ENCODE measurements at regions not wholly inside any gene's neighbourhood (a gene's known extent, or its start where the extent isn't known, plus 50 kb on each side); places are given as distances from the start of the nearest gene placed in this dataset.

- no peaks in the 10 kb centered on the region for H3K79me2 ChIP-seq (ENCODE audit: insufficient read depth, low read depth)
- H3K36me3 ChIP-seq (ENCODE audit: insufficient read depth) = no peaks in the 10 kb centered on the region
- H3K9ac ChIP-seq = no peak overlapping the region
- peak overlapping the region; percentile 15; the same call in 1 of the 2 replicates for H2AFZ ChIP-seq (ENCODE audit: low read depth)
- no peak overlapping the region for H3K27ac ChIP-seq
- 0 out of 2 replicates have a peak, but pooled peaks have one; percentile 25 for TF ChIP-seq CTCF (conservative IDR thresholded peaks at IDR 0.05; ENCODE audit: low read depth, low read length)
- peaks cover 11% of the 10 kb centered on the region for H3K4me1 ChIP-seq (ENCODE audit: low read depth, poor library complexity, severe bottlenecking)
- H3K4me2 ChIP-seq = peak overlapping the region; percentile 26
- no peaks in the 10 kb centered on the region for H4K20me1 ChIP-seq (ENCODE audit: insufficient read depth)
- H3K4me3 ChIP-seq (IDR thresholded peaks at IDR 0.05; ENCODE audit: insufficient read depth, low read depth, low read length) = no peak overlapping the region
- H3K27me3 ChIP-seq (ENCODE audit: insufficient read depth, low read depth) = no peaks in the 10 kb centered on the region
Measured at GRCh38 chr10:7085913-7086589, 324.8 kb downstream of the SFMBT2 start.

- no peak for TF ChIP-seq CTCF (conservative IDR thresholded peaks at IDR 0.05; ENCODE audit: low read depth, low read length)
- Histone ChIP-seq H3K4me1 (ENCODE audit: low read depth, poor library complexity, severe bottlenecking) (peaks cover 11% of the 10 kb centered on the region), H3K9ac (no peak overlapping the region), H3K4me3 (IDR thresholded peaks at IDR 0.05; ENCODE audit: insufficient read depth, low read depth, low read length) (no peak overlapping the region), H3K4me2 (peak overlapping the region; percentile 26), H4K20me1 (ENCODE audit: insufficient read depth) (no peaks in the 10 kb centered on the region), H3K79me2 (ENCODE audit: insufficient read depth, low read depth) (no peaks in the 10 kb centered on the region), H3K36me3 (ENCODE audit: insufficient read depth) (no peaks in the 10 kb centered on the region), H2AFZ (ENCODE audit: low read depth) (peak overlapping the region; percentile 15; the same call in 1 of the 2 replicates), H3K27me3 (ENCODE audit: insufficient read depth, low read depth) (no peaks in the 10 kb centered on the region), H3K27ac (no peak overlapping the region)
Measured at GRCh38 chr10:7085147-7085912, 325.5 kb downstream of the SFMBT2 start.

GRCh38 chr10:7084280-7085005, 326.4 kb downstream of the SFMBT2 start:
- H3K9ac ChIP-seq = no peak overlapping the region
- H2AFZ ChIP-seq (ENCODE audit: low read depth) = no peak overlapping the region
- no peaks in the 10 kb centered on the region for H4K20me1 ChIP-seq (ENCODE audit: insufficient read depth)
- H3K4me1 ChIP-seq (ENCODE audit: low read depth, poor library complexity, severe bottlenecking) = peaks cover 11% of the 10 kb centered on the region
- no peaks in the 10 kb centered on the region for H3K36me3 ChIP-seq (ENCODE audit: insufficient read depth)
- TF ChIP-seq CTCF (conservative IDR thresholded peaks at IDR 0.05; ENCODE audit: low read depth, low read length) = no peak
- no peaks in the 10 kb centered on the region for H3K79me2 ChIP-seq (ENCODE audit: insufficient read depth, low read depth)
- H3K4me3 ChIP-seq (IDR thresholded peaks at IDR 0.05; ENCODE audit: insufficient read depth, low read depth, low read length) = no peak overlapping the region
- no peaks in the 10 kb centered on the region for H3K27me3 ChIP-seq (ENCODE audit: insufficient read depth, low read depth)
- no peak overlapping the region for H3K27ac ChIP-seq
- H3K4me2 ChIP-seq = no peak overlapping the region

- H3K9ac ChIP-seq = no peak overlapping the region
- peaks cover 11% of the 10 kb centered on the region for H3K4me1 ChIP-seq (ENCODE audit: low read depth, poor library complexity, severe bottlenecking)
- no peak overlapping the region for H3K27ac ChIP-seq
- no peaks in the 10 kb centered on the region for H3K36me3 ChIP-seq (ENCODE audit: insufficient read depth)
- H3K79me2 ChIP-seq (ENCODE audit: insufficient read depth, low read depth) = no peaks in the 10 kb centered on the region
- H4K20me1 ChIP-seq (ENCODE audit: insufficient read depth) = no peaks in the 10 kb centered on the region
- H3K27me3 ChIP-seq (ENCODE audit: insufficient read depth, low read depth) = no peaks in the 10 kb centered on the region
- H3K4me2 ChIP-seq = no peak overlapping the region
- H2AFZ ChIP-seq (ENCODE audit: low read depth) = no peak overlapping the region
- TF ChIP-seq CTCF (conservative IDR thresholded peaks at IDR 0.05; ENCODE audit: low read depth, low read length) = no peak
- H3K4me3 ChIP-seq (IDR thresholded peaks at IDR 0.05; ENCODE audit: insufficient read depth, low read depth, low read length) = no peak overlapping the region
Measured at GRCh38 chr10:7082967-7083366, 327.9 kb downstream of the SFMBT2 start.
